ENCODE measurements at regions not wholly inside any gene's neighbourhood (a gene's known extent, or its start where the extent isn't known, plus 50 kb on each side); places are given as distances from the start of the nearest gene placed in this dataset.

GRCh38 chrX:150298841-150299551 lies 64.1 kb upstream of the MAMLD1 start:
- no peak for DNase-seq
- H3K4me3 ChIP-seq (ENCODE audit: low read length): no peak overlapping the region
- H4K20me1 ChIP-seq (ENCODE audit: insufficient read depth, low read length): no peaks in the 10 kb centered on the region
- no peak overlapping the region for H2AFZ ChIP-seq (ENCODE audit: low read length)
- H3K4me2 ChIP-seq (ENCODE audit: low read depth, low read length): no peak overlapping the region
- no peaks in the 10 kb centered on the region for H3K27me3 ChIP-seq (replicated peaks; ENCODE audit: insufficient read depth, low read length)
- H3K9me2 ChIP-seq (replicated peaks; ENCODE audit: insufficient read depth, low read length): no peaks in the 10 kb centered on the region
- no peaks in the 10 kb centered on the region for H3K79me2 ChIP-seq (ENCODE audit: low read length)
- no peak overlapping the region for H3K27ac ChIP-seq (ENCODE audit: low read length)
- TF ChIP-seq EZH2phosphoT487 (IDR thresholded peaks at IDR 0.05; ENCODE audit: low read length) (no peak), EZH2 (optimal IDR thresholded peaks at IDR 0.05; ENCODE audit: low read depth, low read length) (no peak)
- TF ChIP-seq, protein P1, sequence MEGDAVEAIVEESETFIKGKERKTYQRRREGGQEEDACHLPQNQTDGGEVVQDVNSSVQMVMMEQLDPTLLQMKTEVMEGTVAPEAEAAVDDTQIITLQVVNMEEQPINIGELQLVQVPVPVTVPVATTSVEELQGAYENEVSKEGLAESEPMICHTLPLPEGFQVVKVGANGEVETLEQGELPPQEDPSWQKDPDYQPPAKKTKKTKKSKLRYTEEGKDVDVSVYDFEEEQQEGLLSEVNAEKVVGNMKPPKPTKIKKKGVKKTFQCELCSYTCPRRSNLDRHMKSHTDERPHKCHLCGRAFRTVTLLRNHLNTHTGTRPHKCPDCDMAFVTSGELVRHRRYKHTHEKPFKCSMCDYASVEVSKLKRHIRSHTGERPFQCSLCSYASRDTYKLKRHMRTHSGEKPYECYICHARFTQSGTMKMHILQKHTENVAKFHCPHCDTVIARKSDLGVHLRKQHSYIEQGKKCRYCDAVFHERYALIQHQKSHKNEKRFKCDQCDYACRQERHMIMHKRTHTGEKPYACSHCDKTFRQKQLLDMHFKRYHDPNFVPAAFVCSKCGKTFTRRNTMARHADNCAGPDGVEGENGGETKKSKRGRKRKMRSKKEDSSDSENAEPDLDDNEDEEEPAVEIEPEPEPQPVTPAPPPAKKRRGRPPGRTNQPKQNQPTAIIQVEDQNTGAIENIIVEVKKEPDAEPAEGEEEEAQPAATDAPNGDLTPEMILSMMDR (IDR thresholded peaks at IDR 0.05; ENCODE audit: low read length): no peak
- H3K36me3 ChIP-seq (replicated peaks; ENCODE audit: insufficient read depth, low read length): no peaks in the 10 kb centered on the region
- no peak overlapping the region for H3K9ac ChIP-seq (ENCODE audit: low read length)
- no peaks in the 10 kb centered on the region for H3K4me1 ChIP-seq (ENCODE audit: low read length)
- no peaks in the 10 kb centered on the region for H3K9me3 ChIP-seq (replicated peaks; ENCODE audit: insufficient read depth, low read length)
- no peaks in the 10 kb centered on the region for H3F3A ChIP-seq (ENCODE audit: insufficient read depth, low read length)

- H3K4me2 ChIP-seq (ENCODE audit: low read depth, low read length): no peak overlapping the region
- no peaks in the 10 kb centered on the region for H3K9me2 ChIP-seq (replicated peaks; ENCODE audit: insufficient read depth, low read length)
- H3K36me3 ChIP-seq (replicated peaks; ENCODE audit: insufficient read depth, low read length): no peaks in the 10 kb centered on the region
- no peaks in the 10 kb centered on the region for H3K4me1 ChIP-seq (ENCODE audit: low read length)
- TF ChIP-seq, protein P1 (IDR thresholded peaks at IDR 0.05; ENCODE audit: low read length): no peak
- TF ChIP-seq EZH2phosphoT487 (IDR thresholded peaks at IDR 0.05; ENCODE audit: low read length) (no peak), EZH2 (optimal IDR thresholded peaks at IDR 0.05; ENCODE audit: low read depth, low read length) (no peak)
- no peak overlapping the region for H3K27ac ChIP-seq (ENCODE audit: low read length)
- H3K9ac ChIP-seq (ENCODE audit: low read length): no peak overlapping the region
- no peaks in the 10 kb centered on the region for H4K20me1 ChIP-seq (ENCODE audit: insufficient read depth, low read length)
- no peaks in the 10 kb centered on the region for H3K9me3 ChIP-seq (replicated peaks; ENCODE audit: insufficient read depth, low read length)
- no peak overlapping the region for H2AFZ ChIP-seq (ENCODE audit: low read length)
- H3F3A ChIP-seq (ENCODE audit: insufficient read depth, low read length): no peaks in the 10 kb centered on the region
- no peaks in the 10 kb centered on the region for H3K79me2 ChIP-seq (ENCODE audit: low read length)
- no peak for DNase-seq
- H3K4me3 ChIP-seq (ENCODE audit: low read length): no peak overlapping the region
- H3K27me3 ChIP-seq (replicated peaks; ENCODE audit: insufficient read depth, low read length): no peaks in the 10 kb centered on the region
These were observed 63.5 kb upstream of the MAMLD1 start for GRCh38 chrX:150299579-150299978.

DNA sequence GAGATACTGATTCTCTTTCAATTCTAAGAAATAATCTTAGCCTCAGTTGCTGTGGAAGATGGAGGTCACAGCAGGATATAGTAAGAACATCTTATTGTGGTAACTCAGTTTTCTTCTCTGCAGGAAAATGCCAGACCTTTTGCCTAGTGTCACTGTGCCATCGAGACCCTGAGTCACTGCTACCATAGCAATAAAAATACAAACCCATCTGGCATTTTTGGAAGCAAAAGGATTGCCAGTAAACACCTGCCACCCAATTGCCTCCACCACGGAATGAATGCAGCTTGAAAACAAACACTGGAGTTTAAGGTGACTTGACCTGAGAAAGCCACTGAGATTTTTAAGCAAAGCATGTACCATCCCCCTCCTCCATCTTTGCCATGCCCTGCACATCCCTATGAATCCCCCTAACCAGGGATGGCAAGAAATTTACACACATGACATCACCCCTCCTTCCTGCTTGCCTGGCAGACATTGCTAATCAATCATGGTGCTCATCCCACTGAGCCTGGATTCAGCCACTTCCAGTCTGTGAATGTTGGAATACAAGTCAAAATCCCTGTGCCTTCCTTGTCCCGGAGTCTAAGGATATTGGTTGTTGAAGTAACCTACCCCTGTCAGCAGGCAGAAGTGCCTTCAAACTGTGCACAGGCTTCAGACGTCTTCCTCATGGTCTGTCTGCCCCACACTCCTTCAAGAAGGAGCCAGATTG lies 59.6 kb upstream of the MAMLD1 start:
- no peaks in the 10 kb centered on the region for H4K20me1 ChIP-seq (ENCODE audit: insufficient read depth, low read length)
- H3K4me1 ChIP-seq (ENCODE audit: low read length): no peaks in the 10 kb centered on the region
- H3F3A ChIP-seq (ENCODE audit: insufficient read depth, low read length): no peaks in the 10 kb centered on the region
- H3K4me3 ChIP-seq (ENCODE audit: low read length): no peak overlapping the region
- H3K27ac ChIP-seq (ENCODE audit: low read length): no peak overlapping the region
- no peaks in the 10 kb centered on the region for H3K36me3 ChIP-seq (replicated peaks; ENCODE audit: insufficient read depth, low read length)
- no peaks in the 10 kb centered on the region for H3K9me2 ChIP-seq (replicated peaks; ENCODE audit: insufficient read depth, low read length)
- TF ChIP-seq EZH2 (optimal IDR thresholded peaks at IDR 0.05; ENCODE audit: low read depth, low read length) (no peak), EZH2phosphoT487 (IDR thresholded peaks at IDR 0.05; ENCODE audit: low read length) (no peak)
- TF ChIP-seq, protein P1 (IDR thresholded peaks at IDR 0.05; ENCODE audit: low read length): no peak
- H3K27me3 ChIP-seq (replicated peaks; ENCODE audit: insufficient read depth, low read length): no peaks in the 10 kb centered on the region
- no peak overlapping the region for H3K9ac ChIP-seq (ENCODE audit: low read length)
- H3K79me2 ChIP-seq (ENCODE audit: low read length): no peaks in the 10 kb centered on the region
- DNase-seq: no peak
- H3K9me3 ChIP-seq (replicated peaks; ENCODE audit: insufficient read depth, low read length): no peaks in the 10 kb centered on the region
- H2AFZ ChIP-seq (ENCODE audit: low read length): no peak overlapping the region
- H3K4me2 ChIP-seq (ENCODE audit: low read depth, low read length): no peak overlapping the region

Measured in MM.1S (cell line).